HL-60 (cell line): ENCODE measurements at regions not wholly inside any gene's neighbourhood (a gene's known extent, or its start where the extent isn't known, plus 50 kb on each side); places are given as distances from the start of the nearest gene placed in this dataset.

ENCODE experiments used
- DNase-seq, 2 experiments: peaks; one replicate each; pipeline ENCODE4 v3.0.0-alpha.2; 2010 to 2020; ENCODE audit warnings: low read depth in 1 of 2, low spot score in 1 of 2
- H3K27ac ChIP-seq: fragments of 250-450 bp; sonication (Bioruptor Pico); replicated peaks from 2 replicates; pipeline ENCODE4 v1.5.1; 2020; ENCODE audit warnings: mild to moderate bottlenecking, moderate library complexity
- H3K27me3 ChIP-seq: fragments of 250-450 bp; sonication (Bioruptor Pico); 2 replicates; pipeline ENCODE4 v1.5.1; 2021; ENCODE audit warnings: mild to moderate bottlenecking, moderate library complexity; ENCODE audit not compliant: insufficient read depth, poor library complexity, severe bottlenecking
- H3K4me3 ChIP-seq: replicated peaks from 2 replicates; pipeline ENCODE4 v1.5.1; 2011; ENCODE audit warnings: mild to moderate bottlenecking, control low read depth, low read length; ENCODE audit not compliant: insufficient read depth
- GABPA ChIP-seq: IDR thresholded peaks from 2 replicates; pipeline ENCODE4 v1.6.1; 2012; ENCODE audit warnings: low read depth
- POLR2AphosphoS5 ChIP-seq: IDR thresholded peaks from 2 replicates; pipeline ENCODE4 v1.6.1; 2012; ENCODE audit warnings: low read depth
- SPI1 ChIP-seq: IDR thresholded peaks from 2 replicates; pipeline ENCODE4 v1.6.1; 2012; ENCODE audit warnings: low read depth, mild to moderate bottlenecking, borderline replicate concordance
- TF ChIP-seq, protein P1 (sequence below): IDR thresholded peaks from 2 replicates; pipeline ENCODE4 v1.6.1; 2012; ENCODE audit warnings: low read depth; ENCODE audit not compliant: insufficient replicate concordance
- TF ChIP-seq, protein P2 (sequence below): IDR thresholded peaks from one replicate; pipeline ENCODE4 v1.5.1; 2011; ENCODE audit warnings: low read length, control low read depth, inconsistent platforms; ENCODE audit not compliant: insufficient read depth

DNA sequence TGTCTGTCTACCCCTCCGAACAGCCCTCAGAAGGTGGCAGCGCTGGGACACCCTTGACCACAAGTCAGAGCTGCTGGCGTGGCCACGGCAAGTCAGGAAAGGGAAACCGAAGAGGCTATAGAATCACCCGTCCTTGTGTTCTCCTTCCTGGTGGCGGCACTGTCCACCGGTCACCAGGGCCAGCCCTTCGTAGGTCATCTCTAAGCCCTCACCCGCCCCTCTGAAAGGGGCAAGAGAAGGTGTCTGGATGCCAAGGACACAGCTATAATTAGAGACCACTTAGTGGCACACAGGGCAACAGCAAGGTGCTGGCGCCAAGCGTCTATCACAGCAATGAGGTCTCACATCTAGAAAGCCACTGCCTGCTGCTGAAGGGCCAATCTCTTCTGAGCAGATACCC lies 320.9 kb downstream of the SHANK2 start:
- no peak overlapping the region for H3K4me3 ChIP-seq
- no peaks in the 10 kb centered on the region for H3K27me3 ChIP-seq
- no peak overlapping the region for H3K27ac ChIP-seq
- TF ChIP-seq SPI1 (no peak), GABPA (no peak), POLR2AphosphoS5 (no peak)
- TF ChIP-seq, protein P1, sequence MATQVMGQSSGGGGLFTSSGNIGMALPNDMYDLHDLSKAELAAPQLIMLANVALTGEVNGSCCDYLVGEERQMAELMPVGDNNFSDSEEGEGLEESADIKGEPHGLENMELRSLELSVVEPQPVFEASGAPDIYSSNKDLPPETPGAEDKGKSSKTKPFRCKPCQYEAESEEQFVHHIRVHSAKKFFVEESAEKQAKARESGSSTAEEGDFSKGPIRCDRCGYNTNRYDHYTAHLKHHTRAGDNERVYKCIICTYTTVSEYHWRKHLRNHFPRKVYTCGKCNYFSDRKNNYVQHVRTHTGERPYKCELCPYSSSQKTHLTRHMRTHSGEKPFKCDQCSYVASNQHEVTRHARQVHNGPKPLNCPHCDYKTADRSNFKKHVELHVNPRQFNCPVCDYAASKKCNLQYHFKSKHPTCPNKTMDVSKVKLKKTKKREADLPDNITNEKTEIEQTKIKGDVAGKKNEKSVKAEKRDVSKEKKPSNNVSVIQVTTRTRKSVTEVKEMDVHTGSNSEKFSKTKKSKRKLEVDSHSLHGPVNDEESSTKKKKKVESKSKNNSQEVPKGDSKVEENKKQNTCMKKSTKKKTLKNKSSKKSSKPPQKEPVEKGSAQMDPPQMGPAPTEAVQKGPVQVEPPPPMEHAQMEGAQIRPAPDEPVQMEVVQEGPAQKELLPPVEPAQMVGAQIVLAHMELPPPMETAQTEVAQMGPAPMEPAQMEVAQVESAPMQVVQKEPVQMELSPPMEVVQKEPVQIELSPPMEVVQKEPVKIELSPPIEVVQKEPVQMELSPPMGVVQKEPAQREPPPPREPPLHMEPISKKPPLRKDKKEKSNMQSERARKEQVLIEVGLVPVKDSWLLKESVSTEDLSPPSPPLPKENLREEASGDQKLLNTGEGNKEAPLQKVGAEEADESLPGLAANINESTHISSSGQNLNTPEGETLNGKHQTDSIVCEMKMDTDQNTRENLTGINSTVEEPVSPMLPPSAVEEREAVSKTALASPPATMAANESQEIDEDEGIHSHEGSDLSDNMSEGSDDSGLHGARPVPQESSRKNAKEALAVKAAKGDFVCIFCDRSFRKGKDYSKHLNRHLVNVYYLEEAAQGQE: no peak
- TF ChIP-seq, protein P2, sequence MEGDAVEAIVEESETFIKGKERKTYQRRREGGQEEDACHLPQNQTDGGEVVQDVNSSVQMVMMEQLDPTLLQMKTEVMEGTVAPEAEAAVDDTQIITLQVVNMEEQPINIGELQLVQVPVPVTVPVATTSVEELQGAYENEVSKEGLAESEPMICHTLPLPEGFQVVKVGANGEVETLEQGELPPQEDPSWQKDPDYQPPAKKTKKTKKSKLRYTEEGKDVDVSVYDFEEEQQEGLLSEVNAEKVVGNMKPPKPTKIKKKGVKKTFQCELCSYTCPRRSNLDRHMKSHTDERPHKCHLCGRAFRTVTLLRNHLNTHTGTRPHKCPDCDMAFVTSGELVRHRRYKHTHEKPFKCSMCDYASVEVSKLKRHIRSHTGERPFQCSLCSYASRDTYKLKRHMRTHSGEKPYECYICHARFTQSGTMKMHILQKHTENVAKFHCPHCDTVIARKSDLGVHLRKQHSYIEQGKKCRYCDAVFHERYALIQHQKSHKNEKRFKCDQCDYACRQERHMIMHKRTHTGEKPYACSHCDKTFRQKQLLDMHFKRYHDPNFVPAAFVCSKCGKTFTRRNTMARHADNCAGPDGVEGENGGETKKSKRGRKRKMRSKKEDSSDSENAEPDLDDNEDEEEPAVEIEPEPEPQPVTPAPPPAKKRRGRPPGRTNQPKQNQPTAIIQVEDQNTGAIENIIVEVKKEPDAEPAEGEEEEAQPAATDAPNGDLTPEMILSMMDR: no peak
- no peak for DNase-seq

DNA sequence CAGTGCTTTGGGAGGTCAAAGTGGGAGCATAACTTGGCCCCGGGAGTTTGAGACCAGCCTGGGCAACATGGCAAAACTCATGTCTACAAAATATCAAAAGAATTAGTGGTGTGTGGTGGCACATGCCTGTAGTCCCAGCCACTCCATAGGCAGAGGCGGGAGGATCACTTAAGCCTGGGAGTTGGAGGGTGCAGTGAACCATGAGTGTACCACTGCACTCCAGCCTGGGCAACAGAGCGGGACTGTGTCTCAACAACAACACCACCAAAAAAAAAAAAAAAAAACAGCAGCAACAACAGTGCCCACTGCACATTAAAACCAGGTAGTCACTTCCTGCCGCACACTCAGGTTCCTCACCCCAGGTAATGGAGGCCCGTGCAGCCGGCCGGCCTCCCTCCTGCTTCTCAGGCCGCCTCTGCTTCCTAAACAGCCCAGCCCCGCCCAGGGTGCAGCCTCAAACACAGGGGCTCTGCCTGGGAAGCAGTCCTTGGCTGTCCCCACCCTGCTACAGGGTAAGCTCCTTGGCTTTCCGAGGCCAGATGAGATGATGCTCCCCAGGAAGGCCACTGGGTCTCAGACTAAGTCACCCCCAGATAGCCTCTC lies 318.3 kb downstream of the SHANK2 start:
- Histone ChIP-seq H3K4me3 (no peak overlapping the region), H3K27me3 (no peaks in the 10 kb centered on the region), H3K27ac (no peak overlapping the region)
- no peak for DNase-seq
- TF ChIP-seq, protein P2: no peak
- TF ChIP-seq POLR2AphosphoS5 (no peak), SPI1 (no peak), GABPA (no peak)
- TF ChIP-seq, protein P1: no peak

DNA sequence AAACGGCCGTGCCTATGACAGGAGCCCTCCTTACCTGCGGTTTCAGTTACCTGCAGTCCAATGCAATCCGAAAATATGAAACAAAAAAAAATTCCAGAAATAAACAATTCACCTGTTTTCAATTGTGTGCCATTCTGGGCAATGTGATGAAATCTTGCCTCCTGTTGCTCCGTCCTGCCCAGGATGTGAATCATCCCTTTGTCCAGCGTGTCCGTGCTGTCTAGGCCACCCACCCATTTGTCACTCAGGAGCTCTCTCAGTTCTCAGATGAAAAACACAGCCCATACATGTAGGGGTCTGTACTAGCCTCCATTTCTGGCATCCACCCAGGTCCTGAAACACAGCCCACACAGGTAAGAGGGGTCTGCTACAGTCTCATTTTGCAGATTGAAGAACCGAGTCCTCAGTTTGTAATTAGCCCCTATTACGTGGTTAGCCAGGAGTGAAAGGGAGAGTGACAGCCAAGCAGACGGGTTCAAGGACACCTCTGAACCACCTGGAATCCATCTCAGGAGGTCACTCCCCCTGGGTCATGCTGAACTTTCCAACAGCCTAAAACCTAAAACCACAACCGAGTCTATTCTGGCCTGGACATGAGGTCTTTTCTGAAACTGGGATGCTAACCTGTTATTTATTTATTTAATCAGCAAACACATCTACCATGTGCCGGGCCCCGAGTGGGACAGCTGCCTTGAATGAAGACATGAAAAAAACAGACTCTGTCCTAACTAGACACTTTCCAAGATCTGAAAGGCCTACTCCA lies 317.2 kb downstream of the SHANK2 start:
- no peaks in the 10 kb centered on the region for H3K27me3 ChIP-seq
- TF ChIP-seq, protein P1: no peak
- TF ChIP-seq POLR2AphosphoS5 (no peak), SPI1 (no peak), GABPA (no peak)
- TF ChIP-seq, protein P2: no peak
- no peak overlapping the region for H3K27ac ChIP-seq
- no peak overlapping the region for H3K4me3 ChIP-seq
- DNase-seq: no peak
